NCI-H774 (cell line): ENCODE measurements at regions not wholly inside any gene's neighbourhood (a gene's known extent, or its start where the extent isn't known, plus 50 kb on each side); places are given as distances from the start of the nearest gene placed in this dataset.
"Not testable (repeated sequence)": the region's sequence is repeated elsewhere in the genome, so short reads cannot be mapped to it uniquely, and the experiment has no call there.

Experiments used
- DNase-seq: peaks from one replicate; lab custom pipeline; 2025; lab: John Stamatoyannopoulos, UW

DNA sequence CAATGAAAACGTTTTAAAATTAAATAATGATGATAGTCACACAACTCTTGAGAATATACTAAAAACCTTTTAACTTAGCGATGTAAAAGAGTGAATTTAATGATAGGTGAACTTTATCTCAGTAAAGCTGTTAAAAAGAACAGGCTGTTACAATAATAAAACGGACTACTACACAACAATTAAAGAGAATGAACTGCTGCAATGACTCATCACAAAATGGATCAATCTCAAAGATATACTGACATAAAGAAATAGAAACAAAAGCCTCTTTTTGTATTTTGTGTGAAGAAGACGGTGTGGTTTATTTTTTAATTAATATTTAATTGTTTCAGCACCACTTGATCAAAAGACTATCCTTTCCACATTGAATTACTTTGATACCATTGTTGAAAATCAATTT is 352.4 kb upstream of the GJE1 start:
- DNase-seq = no peak

DNA sequence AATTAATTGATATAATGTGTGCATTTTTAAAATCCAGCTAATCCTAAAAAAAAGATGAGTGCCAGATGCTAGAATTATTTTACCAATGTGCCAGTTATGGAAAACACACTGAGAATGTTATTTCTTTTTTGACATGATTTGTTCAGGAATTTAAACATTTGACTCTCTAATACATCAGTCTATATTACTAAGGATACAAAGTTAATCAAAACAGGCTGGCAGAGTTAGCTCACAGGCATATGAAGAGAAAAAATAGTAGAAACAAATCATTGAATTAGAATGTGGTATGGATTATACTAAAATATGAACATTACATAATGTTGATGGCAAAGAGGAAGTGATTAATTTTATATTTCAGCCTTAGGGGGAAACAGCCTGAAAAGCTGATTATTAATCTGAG is 368.3 kb upstream of the GJE1 start:
- DNase-seq = no peak

DNA sequence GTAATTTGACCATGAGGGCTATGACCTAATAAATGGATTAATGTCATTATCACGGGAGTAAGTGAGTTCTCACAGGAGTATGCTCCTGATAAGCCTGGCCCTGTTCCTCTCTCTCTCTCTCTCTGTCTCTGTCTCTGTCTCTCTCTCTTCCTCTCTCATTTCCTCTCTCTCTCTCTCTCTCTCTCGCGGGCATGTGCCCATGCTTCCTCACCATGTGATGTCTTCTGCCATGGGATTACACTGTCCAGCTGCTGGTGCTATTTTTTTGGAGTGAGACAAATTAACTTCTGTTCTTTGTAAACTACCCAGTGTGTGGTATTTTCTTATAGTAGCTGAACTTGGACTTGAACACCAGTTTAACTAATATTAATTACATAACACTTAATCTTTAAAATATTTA is 374.3 kb upstream of the GJE1 start:
- no peak for DNase-seq

DNA sequence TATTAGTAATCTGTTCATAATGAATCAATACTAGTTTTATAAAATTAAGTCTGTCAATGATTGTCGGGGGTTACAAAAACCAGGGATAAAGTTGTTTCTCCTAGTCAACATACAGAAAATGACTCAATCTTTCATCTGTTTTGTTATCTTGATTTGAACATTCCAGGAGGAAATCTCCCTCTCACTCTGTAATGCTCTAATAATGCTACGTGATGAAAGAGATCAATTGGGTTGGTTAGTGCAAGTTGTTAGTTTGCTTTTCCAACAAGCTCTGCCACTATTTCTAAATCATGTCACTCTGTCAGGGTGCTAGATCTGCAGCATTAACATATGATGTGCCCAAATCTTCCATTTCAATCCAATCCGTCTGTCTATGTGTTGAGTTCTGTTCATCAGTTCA is 379.5 kb upstream of the GJE1 start:
- no peak for DNase-seq

DNA sequence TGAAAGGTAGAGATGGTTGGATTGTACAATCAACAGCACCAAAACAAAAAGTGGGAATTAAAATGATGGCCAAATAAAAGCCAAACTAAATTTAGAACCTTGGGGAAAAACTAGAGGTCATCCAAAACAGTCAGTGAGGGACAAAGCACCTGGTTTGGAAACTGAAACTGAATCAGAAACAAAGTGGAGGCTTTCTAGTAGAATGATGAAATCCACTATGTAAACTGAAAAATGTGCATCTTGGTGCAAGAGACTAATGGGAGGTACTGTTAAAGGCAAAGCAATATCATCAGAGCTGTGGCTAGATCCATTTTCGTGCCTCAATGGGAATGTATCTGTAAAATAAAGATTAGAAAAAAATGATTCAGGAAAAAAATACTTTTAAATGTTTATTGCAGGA is 380.0 kb upstream of the GJE1 start:
- DNase-seq = no peak

DNA sequence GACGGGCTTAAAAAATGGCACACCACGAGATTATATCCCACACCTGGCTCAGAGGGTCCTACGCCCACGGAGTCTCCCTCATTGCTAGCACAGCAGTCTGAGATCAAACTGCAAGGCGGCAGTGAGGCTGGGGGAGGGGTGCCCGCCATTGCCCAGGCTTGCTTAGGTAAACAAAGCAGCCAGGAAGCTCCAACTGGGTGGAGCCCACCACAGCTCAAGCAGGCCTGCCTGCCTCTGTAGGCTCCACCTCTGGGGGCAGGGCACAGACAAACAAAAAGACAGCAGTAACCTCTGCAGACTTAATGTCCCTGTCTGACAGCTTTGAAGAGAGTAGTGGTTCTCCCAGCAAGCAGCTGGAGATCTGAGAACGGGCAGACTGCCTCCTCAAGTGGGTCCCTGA is 386.4 kb upstream of the GJE1 start:
- not testable (repeated sequence) for DNase-seq

DNA sequence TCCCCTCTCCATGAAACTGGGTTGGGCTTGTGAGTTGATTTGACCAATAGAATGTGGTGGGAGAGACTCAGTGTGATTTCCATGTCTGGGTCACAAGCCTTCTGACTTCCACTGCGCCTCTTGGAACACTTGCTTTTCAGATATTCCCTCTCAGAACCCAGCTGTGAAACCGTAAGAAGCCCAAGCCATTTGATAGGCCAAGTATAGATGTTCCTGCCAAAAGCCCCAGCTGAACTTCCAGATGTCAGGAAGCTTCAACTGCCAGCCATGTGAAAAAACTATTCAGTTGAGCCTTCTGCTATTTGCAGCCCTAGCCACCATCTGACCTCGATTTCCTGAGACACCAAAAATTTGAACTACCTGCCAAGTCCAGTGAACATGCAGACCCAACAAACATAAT is 387.8 kb upstream of the GJE1 start:
- no peak for DNase-seq

DNA sequence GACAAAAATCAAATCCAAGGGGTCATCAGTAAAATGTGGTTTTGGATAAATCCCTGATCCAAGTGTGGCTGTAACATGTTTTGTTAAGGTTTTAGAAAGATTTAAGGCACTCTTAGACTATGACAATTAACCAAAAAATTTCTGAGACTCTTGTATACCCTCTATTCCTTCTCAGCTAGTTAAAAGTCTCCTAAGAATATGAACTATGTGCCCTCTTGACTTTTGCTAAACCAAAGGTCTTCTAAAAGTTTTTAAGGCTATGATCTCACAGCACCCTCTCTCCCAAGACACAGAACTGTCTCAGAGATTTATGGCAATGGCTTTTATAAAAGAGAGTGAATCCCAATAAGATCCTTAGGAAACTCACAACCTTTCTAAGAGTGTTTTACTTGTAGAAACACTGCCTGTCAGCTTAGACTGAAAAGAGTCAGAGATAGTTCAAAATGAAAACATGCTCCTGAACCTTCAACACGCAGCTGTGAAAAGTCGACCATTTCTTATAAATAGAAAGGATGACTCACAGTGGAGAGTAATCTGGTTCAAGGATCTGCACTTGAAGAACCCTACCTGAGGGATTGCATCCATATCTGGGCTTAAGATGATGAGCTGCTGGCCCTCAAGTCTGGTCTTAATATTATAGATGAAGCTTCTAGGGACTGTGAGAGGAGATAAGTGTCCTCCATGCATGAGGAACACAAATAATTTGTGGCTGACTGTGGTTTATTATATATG is 388.4 kb upstream of the GJE1 start:
- no peak for DNase-seq

DNA sequence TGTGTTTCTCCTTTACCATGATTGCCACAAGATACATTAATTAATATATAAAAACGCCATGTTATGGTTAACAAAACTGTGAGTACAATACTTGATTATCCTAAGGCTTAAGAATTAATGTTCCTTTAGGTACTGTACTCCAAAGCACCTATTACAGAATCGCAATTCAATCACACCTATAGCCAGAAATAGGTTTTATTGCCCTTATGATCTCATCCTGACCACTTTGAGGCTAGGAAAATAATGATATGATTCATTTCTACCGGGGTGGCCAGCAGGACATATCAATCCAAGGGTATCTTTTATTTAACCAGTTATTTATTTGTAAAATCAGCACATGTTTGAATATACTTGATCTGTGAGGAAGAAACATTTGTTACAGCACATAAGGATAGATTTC is 396.6 kb upstream of the GJE1 start:
- no peak for DNase-seq

DNA sequence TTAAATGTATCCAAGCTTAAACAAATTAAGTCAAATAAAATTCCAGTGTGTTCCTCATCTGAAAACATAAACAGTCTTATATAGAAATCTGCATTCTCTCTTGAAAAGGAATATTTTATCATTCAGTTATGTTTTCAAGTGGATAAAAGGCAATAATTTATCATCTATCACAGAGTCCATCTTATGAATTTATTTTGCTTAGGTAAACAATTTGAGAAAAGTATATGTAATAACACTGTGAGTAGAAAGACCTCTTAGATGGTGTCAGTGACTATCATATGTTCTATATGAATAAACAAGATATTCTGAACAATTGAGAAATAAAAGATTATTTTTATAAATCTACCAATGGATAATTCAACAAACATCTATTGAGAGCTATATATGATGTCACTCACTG is 397.6 kb upstream of the GJE1 start:
- no peak for DNase-seq

DNA sequence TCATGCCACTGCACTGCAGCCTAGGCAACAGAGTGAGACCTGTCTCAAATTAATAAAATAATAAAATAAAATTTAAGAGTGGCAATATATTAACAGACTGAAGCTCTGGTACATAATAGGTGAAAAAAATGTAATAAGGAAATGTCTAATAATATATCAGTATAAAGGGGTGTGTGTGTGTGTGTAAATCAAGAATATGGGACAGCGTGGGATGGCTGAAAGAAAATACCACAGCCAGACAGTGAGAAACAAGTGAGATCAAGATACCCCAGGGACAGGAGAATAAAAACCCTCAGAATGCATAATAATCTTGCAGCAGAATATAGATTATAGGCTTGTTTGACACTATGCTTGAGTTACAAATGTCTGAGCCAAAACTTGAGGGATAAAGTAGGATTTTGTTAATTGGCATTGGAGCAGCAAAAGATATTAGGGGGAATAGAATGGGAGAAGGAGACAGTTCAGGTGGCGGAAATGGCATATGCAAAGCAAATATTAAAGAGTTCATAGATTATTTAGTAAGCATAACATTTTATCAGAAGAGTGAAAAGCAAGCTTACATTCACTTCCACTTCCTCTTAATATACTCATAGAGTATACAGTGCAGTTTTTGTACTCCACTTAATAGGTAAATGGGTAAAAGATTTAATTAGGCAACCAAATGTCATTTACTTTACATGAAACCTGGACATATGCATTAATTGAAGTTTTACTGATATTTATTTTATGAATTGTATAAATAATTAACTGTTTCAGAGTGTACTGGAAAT is 398.5 kb upstream of the GJE1 start:
- DNase-seq = no peak

DNA sequence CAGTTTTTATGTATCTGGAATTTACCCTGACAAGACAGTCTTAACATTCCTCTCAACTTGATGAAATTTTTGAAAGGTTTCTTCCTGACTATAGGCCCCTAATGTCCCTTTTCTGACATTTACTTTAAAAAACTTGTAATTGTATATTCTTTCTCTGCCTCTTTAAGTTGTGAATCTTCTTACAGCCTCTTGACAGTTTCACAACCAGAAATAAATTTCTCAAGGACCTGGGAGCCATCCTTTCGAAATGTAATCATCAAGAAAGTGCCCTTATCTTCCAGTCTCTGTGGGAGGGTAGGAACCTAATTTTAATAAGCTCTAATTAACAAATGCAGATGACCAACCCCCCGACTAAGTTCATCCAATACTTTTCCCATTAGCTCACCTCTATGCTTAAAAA is 403.6 kb upstream of the GJE1 start:
- no peak for DNase-seq

DNA sequence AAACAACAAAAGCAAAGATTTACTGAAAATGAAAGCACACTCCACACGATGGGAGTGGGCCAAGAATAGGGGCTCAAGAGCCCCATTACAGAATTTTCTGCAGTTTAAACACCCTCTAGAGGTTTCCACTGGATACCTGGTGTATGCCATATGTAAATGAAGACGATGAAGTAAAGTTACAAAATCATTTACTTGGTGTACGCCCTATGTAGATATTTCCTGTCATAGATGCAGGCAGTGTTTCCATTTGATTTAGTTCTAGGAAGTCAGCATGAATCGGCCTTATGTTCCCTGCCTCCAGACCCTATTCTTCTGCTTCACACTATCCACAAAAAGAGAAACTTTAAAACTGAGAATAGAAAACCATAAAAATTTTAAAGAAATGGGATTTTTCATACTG is 404.4 kb upstream of the GJE1 start:
- peak; percentile 51 for DNase-seq

DNA sequence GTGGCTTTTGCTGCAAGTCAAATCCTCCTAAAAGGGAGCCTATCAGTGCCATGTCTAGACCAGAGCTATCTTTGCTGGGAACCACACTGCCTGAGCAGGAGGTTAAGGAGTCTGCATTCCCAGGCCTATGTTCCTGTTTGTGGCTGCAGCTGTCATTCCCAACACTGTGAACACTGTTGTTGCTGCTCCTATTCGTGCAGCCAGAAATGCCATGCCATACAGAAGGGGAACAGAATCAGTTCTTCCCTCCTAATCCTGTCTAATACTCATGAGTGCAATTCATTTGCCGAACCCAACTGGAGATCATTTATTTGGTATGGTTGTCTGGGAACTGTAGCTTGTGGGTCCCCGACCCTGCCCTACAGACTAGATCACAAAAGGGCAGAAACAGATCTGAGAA is 406.5 kb upstream of the GJE1 start:
- peak; percentile 26 for DNase-seq

DNA sequence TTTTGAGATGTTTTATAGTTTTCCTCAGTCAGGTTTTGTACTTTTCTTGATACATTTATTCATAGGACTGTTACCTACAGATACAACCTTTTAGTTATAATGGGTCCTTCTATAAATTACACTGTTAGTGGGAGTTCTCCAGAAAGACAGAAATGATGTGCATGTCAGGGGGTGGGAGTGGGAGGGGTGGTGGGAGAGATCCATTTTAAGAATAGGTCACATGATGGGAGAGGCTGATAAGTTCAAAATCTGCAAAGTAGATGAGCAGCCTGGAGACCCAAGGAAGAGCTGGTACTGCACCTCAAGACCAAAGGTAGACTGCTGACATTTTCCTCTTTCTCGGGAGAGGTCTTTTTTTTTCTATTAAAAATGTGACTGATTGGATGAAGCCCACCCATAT is 408.0 kb upstream of the GJE1 start:
- DNase-seq = no peak

DNA sequence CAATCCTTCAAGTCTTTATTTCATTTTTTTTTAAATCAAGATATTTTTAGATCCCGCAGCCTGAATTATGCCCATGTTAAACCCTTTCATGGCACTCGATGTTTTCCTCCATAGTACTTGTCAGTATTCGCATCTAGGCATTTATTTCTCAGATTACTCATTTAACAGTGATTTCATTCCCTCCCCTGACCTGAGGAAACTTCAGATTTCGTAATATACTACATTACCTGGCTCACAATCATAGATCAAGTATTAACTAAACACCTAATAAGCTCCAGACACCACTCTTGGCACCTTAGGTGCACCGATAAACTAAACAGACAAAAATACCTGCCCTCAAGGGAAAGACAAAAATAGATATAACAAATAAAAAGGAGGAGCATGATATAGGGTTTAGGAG is 413.2 kb upstream of the GJE1 start:
- DNase-seq = no peak

DNA sequence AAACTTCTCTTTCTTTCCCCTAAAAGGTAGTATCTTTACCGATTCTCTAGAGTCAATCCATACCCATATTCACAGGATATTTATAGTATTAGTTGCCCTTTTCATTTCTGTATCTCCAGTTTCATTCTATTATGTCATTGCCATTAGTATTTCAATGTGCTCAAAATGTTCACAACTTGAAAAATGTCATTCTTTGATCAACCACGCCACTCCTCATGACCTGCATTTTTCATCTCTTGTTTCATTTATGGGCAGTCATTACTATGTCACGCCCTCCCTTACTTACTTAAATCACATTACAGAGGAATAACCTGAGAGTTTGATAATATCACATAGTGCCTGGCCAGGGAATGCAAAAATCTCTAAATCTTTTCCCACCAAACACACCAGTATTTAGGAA is 427.3 kb upstream of the GJE1 start:
- DNase-seq = no peak

DNA sequence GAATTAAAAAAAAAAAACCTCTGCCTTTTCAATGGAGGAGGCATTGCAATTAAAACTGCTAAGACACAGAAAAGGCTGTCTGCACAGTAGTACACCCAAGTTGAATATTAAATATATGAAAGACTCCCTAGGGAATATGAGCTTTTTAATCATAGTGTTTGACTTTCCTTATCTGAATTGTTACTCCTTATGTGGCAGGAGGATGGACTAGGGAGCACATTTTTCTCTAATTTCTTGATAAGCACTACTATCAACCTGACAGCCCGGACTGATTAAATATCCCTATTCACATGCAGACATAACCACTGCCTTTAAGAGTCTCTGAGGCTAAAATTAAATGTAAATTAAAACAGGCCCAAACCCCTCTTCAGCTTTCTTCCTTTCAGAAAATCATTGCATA is 428.6 kb upstream of the GJE1 start:
- DNase-seq = no peak

DNA sequence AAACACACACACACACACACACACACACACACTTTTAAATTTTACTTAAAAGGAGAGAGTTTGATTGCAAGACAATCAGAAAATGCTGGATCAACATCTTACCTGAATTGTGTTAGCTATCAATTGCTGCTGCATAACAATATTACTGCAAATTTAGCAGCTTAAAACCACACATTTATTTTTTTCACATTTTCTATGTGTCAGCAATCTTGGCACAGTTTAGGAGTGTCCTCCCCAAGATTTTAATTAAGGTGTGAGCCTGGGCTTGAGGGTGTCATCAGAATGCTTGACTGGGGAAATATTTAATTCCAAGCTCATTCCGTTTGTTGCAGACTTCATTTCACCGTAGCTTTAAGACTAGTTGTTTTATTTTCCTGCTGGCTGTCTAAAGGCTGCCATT is 431.0 kb upstream of the GJE1 start:
- no peak for DNase-seq

DNA sequence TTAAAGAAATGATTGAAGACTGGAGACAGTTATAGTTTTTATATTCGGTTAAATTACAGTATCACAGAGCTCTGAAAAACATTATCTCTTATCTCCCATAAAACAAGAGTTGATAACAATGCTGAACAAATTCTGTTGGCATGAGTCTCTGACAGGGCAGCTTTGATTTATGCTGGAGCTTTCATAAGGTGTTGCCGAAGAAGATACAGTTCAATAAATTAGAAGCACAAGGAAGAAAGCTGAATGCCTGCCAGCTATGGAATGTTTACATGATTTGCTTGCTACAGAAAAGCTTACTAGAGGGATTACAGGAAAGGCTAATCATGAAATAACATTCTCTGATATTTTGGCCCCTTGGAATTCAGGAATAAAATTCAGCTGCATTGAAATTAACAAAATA is 431.9 kb upstream of the GJE1 start:
- DNase-seq = no peak

DNA sequence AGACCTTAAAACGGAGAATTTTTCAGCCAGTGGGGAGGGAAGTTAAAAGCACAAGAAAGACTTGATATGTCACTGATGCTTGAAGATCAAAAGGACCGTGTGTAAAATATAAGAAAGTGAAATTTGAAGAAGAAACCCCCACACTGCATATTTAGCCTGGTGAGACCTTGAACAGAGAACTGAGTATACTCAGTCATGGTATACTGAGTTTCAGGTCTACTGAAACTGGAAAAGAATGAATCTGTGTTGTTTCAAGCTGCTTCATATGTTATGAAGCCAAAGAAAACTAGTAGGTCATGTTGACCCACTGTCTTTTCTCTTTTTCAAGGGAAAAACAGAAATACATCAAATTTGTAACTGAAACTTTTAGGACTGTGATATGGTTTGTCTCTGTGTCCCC is 443.8 kb upstream of the GJE1 start:
- DNase-seq = no peak

DNA sequence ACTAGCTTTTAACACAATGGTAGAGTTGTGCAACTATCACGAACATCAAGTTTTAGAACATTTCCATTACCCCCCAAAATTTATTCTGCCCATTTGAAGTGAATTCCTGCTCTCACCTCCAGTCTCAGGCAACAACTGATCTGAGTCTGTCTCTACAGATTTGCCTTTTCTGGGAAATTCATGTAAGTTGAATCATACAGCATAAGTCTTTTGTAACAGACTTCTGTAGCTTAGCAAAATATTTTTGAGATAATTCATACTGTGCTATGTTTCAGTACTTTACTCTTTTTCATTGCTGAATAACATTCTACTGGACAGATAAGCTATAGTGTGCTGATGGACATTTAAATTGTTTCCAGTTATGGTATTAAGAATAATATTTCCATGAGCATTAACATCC is 447.3 kb upstream of the GJE1 start:
- DNase-seq = no peak

DNA sequence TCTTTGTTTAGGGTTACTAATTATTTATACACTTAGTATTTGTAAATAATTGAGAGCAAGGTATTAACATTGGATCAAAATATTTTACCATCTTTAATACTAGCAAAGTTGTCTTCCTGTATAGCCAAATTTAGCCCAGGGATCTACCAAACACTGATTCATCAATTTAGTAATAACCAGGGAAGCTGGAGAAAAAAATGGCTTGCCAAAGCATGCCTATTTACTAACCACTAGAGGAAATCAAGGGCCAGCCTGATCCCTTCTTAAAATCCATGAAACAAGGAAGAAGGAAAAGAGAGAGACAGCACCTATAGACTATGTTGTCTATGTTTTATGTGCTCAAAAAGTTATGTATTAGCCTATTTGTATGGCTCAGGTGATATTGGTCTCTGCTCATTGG is 450.3 kb upstream of the GJE1 start:
- no peak for DNase-seq

DNA sequence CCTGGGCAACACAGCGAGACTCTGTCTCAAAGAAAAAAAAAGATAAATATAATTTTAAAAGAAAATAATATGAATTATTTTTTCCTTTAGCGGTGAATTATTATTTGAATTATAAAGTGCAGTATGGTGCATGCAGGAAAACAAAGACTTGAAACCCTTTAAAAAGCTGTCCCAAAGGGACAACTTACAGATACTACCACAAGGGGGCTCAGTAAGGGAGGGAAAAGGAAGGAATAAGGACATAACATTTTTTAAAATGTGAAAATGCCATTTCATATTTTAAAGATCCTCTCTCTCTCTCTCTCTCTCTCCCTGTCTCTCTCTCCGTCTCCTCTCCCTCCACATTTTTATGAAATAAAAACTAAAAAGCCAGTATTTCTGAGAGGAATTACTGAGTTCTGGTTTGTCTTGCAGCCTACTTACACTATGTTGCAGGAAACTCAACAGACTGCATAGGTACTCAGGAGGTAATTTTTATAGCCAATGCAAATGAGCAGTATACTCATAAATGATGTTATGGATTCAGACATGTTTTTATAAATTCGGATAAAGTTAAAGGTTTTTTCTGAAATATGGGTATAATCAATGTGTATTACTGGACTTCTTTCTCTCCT is 455.0 kb upstream of the GJE1 start:
- DNase-seq = peak; percentile 21
